SK-N-SH treated with all-trans-retinoic acid at 6 μM for 48 hours (cell line): ENCODE measurements at regions not wholly inside any gene's neighbourhood (a gene's known extent, or its start where the extent isn't known, plus 50 kb on each side); places are given as distances from the start of the nearest gene placed in this dataset.

Experiments used
- ATAC-seq: fragments of 200-7000 bp; cut with Tn5 transposase; 3 replicates; pipeline ENCODE4 v1.9.1; 2020; ENCODE audit warnings: mild to moderate bottlenecking, moderate library complexity
- ARNTL ChIP-seq: fragments of 450-650 bp; formaldehyde crosslinking; IDR thresholded peaks from 2 replicates; pipeline ENCODE4 v1.5.0; 2020; ENCODE audit warnings: low read depth, mild to moderate bottlenecking, moderate library complexity, borderline replicate concordance
- BACH2 ChIP-seq: fragments of 250-450 bp; sonication (Bioruptor Pico); IDR thresholded peaks from 2 replicates; pipeline ENCODE4 v1.9.0; 2021; ENCODE audit warnings: mild to moderate bottlenecking, borderline replicate concordance
- CREB5 ChIP-seq: fragments of 250-450 bp; sonication (Bioruptor Pico); IDR thresholded peaks from 2 replicates; pipeline ENCODE4 v1.5.1; 2020; ENCODE audit warnings: low read depth, mild to moderate bottlenecking, moderate library complexity
- CSDC2 ChIP-seq: fragments of 250-450 bp; sonication (Bioruptor Pico); IDR thresholded peaks from 2 replicates; pipeline ENCODE4 v1.5.0; 2020; ENCODE audit warnings: mild to moderate bottlenecking, moderate library complexity
- CSRNP3 ChIP-seq: fragments of 250-450 bp; sonication (Bioruptor Pico); IDR thresholded peaks from 2 replicates; pipeline ENCODE4 v1.5.1; 2021; ENCODE audit warnings: mild to moderate bottlenecking, moderate library complexity
- ESRRG ChIP-seq: fragments of 250-450 bp; sonication (Bioruptor Pico); IDR thresholded peaks from 2 replicates; pipeline ENCODE4 v1.6.1; 2021; ENCODE audit warnings: mild to moderate bottlenecking
- ISL1 ChIP-seq: fragments of 250-450 bp; sonication (Bioruptor Pico); IDR thresholded peaks from 2 replicates; pipeline ENCODE4 v2.1.2; 2022; ENCODE audit warnings: mild to moderate bottlenecking, moderate library complexity
- OSR1 ChIP-seq: fragments of 250-450 bp; sonication (Bioruptor Pico); IDR thresholded peaks from 2 replicates; pipeline ENCODE4 v1.8.0; 2022; ENCODE audit warnings: moderate library complexity, mild to moderate bottlenecking, inconsistent platforms
- PATZ1 ChIP-seq: fragments of 250-450 bp; sonication (Bioruptor Pico); IDR thresholded peaks from 2 replicates; pipeline ENCODE4 v1.8.0; 2020; ENCODE audit warnings: mild to moderate bottlenecking, moderate library complexity, borderline replicate concordance
- POU6F1 ChIP-seq: fragments of 250-450 bp; sonication (Bioruptor Pico); IDR thresholded peaks from 2 replicates; pipeline ENCODE4 v1.8.0; 2021; ENCODE audit warnings: low read depth, mild to moderate bottlenecking, moderate library complexity, borderline replicate concordance
- PPARA ChIP-seq: fragments of 250-450 bp; sonication (Bioruptor Pico); IDR thresholded peaks from 2 replicates; pipeline ENCODE4 v1.5.0; 2020; ENCODE audit warnings: mild to moderate bottlenecking, borderline replicate concordance
- RARB ChIP-seq: fragments of 250-450 bp; sonication (Bioruptor Pico); IDR thresholded peaks from 2 replicates; pipeline ENCODE4 v1.8.0; 2021; ENCODE audit warnings: mild to moderate bottlenecking, moderate library complexity
- SNAI2 ChIP-seq: fragments of 250-450 bp; sonication (Bioruptor Pico); IDR thresholded peaks from 2 replicates; pipeline ENCODE4 v1.5.0; 2020; ENCODE audit warnings: mild to moderate bottlenecking, moderate library complexity
- TCF4 ChIP-seq: fragments of 250-450 bp; sonication (Bioruptor Pico); IDR thresholded peaks from 2 replicates; pipeline ENCODE4 v1.8.0; 2021; ENCODE audit warnings: mild to moderate bottlenecking, moderate library complexity, borderline replicate concordance
- TOX ChIP-seq: fragments of 250-450 bp; sonication (Bioruptor Pico); IDR thresholded peaks from 2 replicates; pipeline ENCODE4 v1.8.0; 2021; ENCODE audit warnings: mild to moderate bottlenecking, moderate library complexity, borderline replicate concordance
- TSHZ2 ChIP-seq: fragments of 250-450 bp; sonication (Bioruptor Pico); IDR thresholded peaks from 2 replicates; pipeline ENCODE4 v1.5.0; 2020; ENCODE audit warnings: mild to moderate bottlenecking, moderate library complexity
- ZC3H10 ChIP-seq: fragments of 250-450 bp; sonication (Bioruptor Pico); IDR thresholded peaks from 2 replicates; pipeline ENCODE4 v1.5.1; 2021; ENCODE audit warnings: mild to moderate bottlenecking, moderate library complexity
- ZFP3 ChIP-seq: fragments of 250-450 bp; sonication (Bioruptor Pico); IDR thresholded peaks from 2 replicates; pipeline ENCODE4 v1.5.0; 2020; ENCODE audit warnings: mild to moderate bottlenecking, moderate library complexity
- ZFP30 ChIP-seq: fragments of 450-650 bp; formaldehyde crosslinking; IDR thresholded peaks from 2 replicates; pipeline ENCODE4 v1.5.0; 2022; ENCODE audit warnings: mild to moderate bottlenecking, moderate library complexity

- no peak for ATAC-seq
- no peak for TF ChIP-seq RARB (CRISPR knock-in tag)
These were observed 288.5 kb upstream of the ARSJ start for GRCh38 chr4:114267976-114268375.

GRCh38 chr4:114271031-114271430, 291.6 kb upstream of the ARSJ start:
- TF ChIP-seq TCF4 (CRISPR knock-in tag) (no peak), POU6F1 (CRISPR knock-in tag) (no peak), ZC3H10 (CRISPR knock-in tag) (no peak), TSHZ2 (no peak)
- no peak for ATAC-seq

GRCh38 chr4:114272226-114272625, 292.8 kb upstream of the ARSJ start:
- TF ChIP-seq CREB5 (CRISPR knock-in tag): peak; percentile 96
- TF ChIP-seq ZC3H10 (CRISPR knock-in tag): 0 out of 2 replicates have a peak, but pooled peaks have one; percentile 10
- TF ChIP-seq ZFP3 (CRISPR knock-in tag): no peak
- no peak for TF ChIP-seq PPARA (CRISPR knock-in tag)
- TF ChIP-seq TOX (CRISPR knock-in tag): peak; percentile 69; the same call in 1 of the 2 replicates
- TF ChIP-seq ISL1 (CRISPR knock-in tag): peak; percentile 89
- peak; percentile 53; the same call in 1 of the 2 replicates for TF ChIP-seq PATZ1 (CRISPR knock-in tag)
- ATAC-seq: peak; percentile 95

GRCh38 chr4:114273238-114273637, 293.8 kb upstream of the ARSJ start:
- TF ChIP-seq POU6F1 (CRISPR knock-in tag) (no peak), CSDC2 (CRISPR knock-in tag) (no peak), ZC3H10 (CRISPR knock-in tag) (no peak)
- no peak for ATAC-seq

GRCh38 chr4:114277690-114278089, 298.2 kb upstream of the ARSJ start:
- TF ChIP-seq RARB (CRISPR knock-in tag) (no peak), CSDC2 (CRISPR knock-in tag) (no peak), PPARA (CRISPR knock-in tag) (no peak), OSR1 (CRISPR knock-in tag) (no peak), PATZ1 (CRISPR knock-in tag) (no peak), SNAI2 (CRISPR knock-in tag) (no peak), ESRRG (CRISPR knock-in tag) (no peak), BACH2 (CRISPR knock-in tag) (no peak), ZFP30 (CRISPR knock-in tag) (no peak), ISL1 (CRISPR knock-in tag) (no peak), ZFP3 (CRISPR knock-in tag) (no peak), CSRNP3 (CRISPR knock-in tag) (no peak), ARNTL (CRISPR knock-in tag) (no peak), TOX (CRISPR knock-in tag) (no peak)
- ATAC-seq: no peak
